DMS114 treated with DMSO at 0.1 percent for 48 hours (cell line): ENCODE measurements at regions not wholly inside any gene's neighbourhood (a gene's known extent, or its start where the extent isn't known, plus 50 kb on each side); places are given as distances from the start of the nearest gene placed in this dataset.

ENCODE experiments used
- DNase-seq: peaks from one replicate; lab custom pipeline; 2025; ENCODE audit not compliant: unreplicated experiment; lab: John Stamatoyannopoulos, UW

DNA sequence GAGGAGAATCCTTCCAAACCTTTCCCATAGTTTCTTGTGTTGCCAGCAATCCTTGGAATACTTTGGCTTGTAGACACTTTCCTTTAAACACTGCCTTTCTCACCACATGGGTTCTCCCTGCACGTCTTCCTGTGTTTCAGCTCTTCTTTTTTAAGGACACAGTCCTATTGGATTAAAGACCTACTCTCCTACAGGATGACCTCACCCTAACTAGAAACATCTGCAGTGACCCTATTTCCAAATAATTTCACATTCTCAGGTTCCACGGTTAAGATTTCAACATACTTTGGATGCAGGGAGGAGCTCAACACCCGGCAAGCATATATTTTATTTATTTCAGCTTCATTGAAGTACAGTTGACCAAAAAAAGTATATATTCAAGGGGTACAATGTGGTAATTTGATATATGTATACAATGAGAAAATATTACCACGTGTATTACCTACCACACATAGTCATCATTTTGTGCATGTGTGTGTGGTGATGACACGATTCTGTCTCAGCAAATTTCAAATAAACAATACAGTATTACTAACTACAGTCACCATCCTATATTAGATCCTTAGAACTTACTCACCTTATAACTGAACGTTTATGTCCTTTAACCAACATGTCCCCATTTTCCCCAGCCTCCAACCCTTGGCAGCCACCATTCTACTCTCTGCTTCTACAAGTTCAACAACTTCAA lies 745.0 kb downstream of the CBLN2 start:
- no peak for DNase-seq

DNA sequence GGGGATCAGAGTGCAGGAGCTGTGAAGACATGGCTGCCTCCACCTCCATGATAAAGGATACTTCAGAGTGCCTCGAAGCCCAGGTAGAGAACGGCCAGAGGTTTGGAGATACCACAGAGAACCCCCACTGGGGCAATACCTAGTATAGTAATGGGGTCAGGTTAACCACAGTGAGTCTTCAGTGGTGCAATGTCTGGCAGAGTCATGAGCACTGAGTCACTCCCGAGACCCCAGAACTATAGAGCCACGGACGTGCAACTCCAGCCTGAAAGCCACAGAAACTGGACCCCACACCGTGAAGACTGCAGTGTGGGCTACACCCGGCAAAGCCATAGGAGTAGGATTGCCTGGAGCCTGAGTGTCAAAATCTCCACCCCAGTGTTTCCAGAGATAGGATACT lies 746.6 kb downstream of the CBLN2 start:
- no peak for DNase-seq

DNA sequence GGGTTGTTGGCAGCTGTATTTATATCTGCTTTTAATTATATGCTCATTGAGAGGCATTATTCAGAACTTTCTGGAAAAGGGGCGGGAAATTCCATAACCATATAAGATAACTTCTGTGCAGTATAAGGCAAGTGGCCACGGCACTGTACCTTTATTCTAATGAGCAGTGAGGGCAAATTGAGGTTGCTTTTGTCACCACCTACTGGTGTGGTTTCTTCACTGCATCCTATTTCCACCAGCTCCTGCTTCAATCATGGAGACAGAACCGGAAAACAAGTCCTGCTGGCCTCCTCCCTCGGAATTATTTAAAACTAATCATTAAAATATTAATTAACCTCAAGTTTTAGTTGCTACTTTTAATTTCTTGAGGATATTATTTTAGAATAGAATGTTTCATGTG lies 759.4 kb downstream of the CBLN2 start:
- no peak for DNase-seq

DNA sequence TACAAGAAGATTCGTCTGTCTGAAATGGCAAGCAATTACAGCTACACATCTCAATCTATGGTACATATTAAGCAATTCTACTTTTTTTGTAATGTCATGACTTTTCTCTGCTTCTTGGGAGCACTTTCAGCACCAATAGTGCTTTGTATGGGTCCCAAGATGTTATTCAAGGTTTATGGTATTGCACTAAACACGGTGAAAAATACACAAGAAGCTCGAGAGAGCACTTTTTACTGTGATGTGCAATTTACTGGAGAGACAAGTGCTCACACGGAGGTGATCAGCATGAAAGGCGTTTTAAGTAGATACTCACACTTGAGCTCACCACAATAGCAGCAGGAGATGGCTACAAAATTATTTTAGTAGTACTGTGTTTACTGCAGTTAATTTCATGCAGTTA lies 783.6 kb downstream of the CBLN2 start:
- DNase-seq = no peak

DNA sequence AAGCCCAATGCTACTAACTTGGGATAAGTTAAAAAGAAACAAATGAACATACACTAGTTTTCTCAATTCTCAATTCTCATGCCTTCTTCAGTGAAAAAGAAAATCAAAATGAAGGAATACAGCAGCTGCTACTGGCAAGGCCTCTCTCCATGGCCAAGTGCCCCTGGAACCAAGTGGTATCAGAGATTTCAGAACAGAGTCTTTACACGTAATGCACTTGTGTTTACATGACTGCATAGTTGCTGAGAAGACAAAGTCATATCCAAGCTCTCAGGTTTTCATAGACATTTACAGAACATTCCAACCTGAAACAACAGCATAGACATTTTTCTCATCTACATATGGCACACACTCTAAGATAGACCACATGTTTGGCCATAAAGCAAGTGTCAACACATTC lies 789.9 kb downstream of the CBLN2 start:
- DNase-seq = no peak

DNA sequence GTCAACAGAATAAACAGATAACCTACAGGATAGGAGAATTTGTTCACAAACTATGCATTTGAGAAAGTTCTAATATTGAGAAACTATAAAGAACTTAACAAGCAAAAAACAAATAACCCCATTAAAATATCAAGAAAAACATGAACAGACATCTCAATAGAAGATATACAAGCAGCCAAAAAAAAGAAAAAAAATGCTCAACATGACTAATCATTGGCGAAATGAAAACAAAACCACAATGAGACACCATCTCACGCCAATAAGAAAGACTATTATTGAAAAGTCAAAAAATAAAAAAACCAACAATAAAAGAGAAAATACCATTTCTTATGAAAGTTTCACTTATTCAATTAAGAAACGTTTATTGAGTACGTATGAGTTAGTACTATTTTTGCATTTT lies 800.5 kb downstream of the CBLN2 start:
- no peak for DNase-seq

DNA sequence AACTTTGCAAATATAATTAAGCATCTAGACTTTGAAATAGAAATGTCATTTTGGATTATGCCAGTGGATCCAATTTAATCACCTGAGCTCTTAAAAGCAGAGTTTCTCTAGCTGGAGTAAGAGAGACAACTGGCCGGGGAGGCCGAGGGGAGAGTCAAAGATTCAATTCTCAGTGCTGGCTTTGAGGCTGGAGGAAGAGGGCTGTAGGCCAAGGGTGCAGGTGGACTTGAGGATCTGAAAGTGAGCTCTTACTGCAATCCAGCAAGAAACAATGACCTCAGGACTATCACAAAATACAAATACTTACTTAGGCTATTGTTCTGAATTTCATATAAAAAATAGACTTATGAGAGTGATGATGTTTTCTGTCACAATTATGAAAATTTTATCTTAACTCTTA lies 814.5 kb downstream of the CBLN2 start:
- no peak for DNase-seq

DNA sequence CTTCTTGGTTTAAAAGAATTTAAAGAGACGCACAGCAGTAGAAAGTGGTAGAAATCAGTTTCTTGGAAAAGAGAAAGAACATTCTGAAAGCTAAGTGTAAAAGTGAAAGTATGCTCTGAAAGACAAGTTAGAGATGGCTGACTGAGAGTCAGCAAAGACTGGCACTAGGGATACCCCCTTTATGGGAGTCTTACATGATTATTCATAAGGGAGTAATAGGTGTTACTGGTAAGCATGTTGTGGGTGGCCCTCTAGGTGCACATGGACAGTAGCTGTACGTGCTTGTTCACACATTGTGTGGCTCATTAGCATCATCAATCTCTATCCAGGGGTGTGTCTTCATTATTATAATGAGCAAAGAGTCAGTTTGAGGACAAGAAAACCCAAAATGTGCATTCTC lies 816.2 kb downstream of the CBLN2 start:
- DNase-seq = no peak

DNA sequence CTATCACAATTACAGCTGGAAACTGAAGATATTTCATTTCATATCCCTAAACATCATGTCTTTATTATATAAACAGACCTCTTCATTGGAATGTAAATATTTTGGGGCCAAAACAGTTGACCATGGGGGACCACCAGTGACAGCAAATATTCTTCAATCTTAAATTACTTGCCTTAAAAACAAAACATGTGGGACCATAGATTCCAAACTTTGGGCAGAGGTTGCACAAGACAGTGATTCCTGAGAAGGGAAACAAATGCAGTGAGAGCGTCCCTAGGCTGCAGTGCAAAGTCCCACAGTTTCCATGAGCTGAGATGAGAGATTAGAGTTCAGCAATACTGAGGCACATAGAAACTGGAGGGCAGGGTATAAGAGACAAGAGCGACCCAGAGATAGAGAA lies 818.9 kb downstream of the CBLN2 start:
- DNase-seq = no peak

DNA sequence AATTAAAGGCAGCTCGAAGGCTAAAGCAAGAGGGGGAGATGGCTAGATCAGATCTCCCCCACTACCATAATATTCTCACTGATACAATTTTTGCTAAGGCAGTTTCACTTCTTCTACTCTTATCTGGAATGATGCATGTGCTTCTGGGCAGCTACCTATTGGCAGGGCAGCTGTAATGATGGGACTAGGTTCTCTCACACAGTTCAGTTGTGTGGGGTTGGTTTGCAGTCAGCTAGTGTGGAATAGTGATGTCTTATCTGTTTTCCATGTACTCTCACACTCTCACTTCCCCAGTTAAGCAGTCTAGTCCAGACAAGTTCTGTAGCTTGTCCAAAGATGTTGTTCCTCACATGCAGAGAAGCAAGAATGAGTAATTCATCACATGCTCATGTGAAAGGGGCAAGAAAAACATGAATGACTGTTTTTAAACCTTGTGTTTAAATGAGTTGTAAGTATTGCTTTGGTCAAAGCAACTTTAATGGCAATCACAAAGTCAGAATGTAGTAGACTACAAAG lies 836.1 kb downstream of the CBLN2 start:
- no peak for DNase-seq

DNA sequence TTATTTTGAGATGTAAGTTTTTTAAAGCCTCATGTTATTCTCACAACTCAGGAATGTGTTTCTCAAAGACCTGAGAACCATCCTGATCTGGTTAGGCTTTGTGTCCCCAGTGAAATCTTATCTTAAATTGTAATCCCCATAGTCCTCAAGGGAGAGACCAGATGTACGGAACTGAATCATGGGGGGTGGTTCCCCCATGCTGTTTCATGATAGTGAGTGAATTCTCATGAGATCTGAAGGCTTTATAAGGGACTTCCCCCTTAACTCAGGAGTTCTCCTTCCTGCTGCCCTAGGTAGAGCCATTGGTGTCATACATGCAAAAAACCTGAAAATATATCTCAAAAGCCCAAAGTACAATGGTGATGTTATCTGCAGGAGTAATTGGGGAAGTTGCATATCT lies 836.7 kb downstream of the CBLN2 start:
- no peak for DNase-seq

DNA sequence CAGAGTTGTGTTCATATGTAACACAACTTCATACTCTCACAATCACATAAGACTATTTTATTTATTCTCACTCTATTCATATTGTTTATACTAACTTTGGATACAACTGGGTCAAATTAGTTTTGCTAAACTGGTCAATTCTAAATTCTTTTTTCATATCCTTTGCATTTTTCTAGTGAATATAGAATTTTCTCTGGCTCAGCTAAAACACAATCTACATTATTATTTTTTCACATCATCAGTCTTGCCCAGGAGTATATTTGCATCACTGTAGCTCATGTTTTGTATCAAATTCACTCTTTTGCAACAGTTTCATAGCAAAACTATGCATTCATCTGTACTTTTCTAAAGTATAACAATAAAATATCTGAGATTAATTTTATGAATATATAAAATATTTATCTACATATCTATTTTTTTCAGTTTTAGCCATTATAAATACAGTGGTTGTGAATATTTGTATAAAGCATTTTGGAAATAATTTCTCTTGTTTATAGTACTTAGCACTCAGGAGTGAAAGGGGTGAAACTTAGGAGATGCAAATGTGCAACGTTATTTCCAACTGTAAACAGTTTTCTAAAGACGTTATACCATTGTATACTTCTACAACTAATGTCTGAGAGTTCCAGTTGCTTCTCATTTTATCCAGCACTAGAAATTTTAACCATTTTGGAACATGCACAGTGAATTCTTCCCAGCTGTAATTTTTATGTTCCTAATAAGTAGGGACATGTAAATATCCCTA lies 854.6 kb downstream of the CBLN2 start:
- DNase-seq = no peak

DNA sequence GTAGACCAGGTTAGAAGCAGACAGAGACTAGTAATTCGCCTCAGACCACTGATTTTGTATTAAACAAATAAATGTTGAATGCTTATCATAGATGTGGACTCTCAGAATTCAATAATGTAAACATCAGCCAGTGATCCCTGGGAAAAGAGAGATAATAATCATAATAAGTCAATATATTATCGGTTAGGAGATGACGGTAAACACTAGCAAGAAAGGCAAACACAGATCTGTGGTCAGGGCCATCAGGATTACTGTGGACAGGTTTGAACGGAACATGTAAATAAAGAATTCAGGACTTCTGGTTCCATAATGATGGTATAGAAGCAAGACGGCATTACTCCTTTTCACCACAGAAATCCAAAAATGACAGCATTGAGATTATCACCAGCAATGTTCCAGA lies 861.6 kb downstream of the CBLN2 start:
- DNase-seq = no peak

DNA sequence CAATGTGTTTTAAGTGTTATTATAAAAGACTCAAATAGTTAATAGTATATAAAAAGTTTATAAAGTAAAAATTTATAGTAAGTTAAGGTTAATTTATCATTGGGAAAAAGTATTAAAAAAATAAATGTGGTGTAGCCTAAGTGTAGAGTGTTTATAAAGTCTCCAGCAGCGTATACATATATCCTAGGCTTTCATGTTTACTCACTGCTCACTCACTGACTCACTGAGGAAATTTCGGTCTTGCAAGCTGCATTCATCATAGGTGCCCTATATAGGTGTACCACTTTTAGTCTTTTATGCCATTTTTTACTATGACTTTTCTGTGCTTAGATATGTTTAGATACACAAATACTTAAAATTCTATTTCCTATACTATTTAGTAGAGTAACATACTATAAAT lies 866.0 kb downstream of the CBLN2 start:
- no peak for DNase-seq

DNA sequence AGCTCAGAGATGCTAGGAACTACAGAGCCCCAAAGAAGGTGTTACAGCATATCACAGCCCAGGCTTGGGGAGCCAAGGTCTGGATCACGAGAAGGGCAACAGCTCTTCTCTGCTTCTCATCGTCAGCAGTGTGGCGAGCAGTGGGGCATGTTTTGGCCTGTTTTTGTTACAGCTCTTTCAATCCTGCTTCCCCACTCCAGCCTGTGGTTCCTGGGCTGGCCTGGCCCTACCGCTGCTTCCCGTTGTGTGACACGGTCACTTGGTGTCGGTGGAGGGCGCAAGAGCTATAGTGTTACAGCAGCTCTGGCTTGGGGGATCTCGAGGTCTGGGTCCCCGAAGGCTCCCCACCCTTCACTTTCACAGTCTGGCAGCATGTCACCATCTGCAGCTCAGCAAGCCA lies 870.2 kb downstream of the CBLN2 start:
- no peak for DNase-seq

DNA sequence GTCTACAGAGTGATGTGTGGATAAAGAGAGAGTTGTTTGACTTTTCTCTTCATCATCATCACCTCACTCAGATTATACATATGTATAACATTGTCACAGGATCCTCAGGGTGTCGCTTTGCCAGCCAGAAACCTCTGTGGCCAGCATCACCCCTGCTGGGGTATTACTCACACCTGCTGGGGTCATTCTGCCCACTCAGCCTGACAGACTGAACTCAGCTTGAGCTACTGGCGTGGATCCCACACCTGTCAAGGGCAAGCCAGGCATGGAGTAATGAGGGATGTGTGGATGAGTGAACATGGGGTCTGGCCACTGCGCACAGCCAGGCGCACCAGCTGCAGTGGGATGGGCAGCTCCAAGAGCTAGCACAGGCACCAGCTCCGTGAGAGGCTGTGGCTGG lies 870.6 kb downstream of the CBLN2 start:
- DNase-seq = no peak

DNA sequence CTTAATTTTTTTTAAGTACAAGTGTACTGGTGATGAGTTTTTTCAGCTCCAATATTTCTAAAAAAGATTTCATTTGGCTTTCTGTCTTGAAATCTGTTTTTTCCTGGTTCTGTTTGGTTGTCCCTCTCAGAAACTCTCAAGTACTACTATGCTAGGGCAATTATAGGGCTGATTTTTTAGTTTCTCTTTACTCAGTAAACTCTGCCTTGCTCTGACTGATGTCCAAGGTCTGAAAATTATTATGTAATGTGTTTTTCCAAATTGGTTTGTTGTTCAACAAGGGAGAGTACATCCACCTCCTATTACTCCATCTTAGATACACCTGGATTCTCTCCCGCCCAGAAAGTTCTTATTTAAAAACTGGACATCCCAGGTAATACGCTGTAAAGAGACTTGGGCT lies 877.7 kb downstream of the CBLN2 start:
- DNase-seq = no peak

DNA sequence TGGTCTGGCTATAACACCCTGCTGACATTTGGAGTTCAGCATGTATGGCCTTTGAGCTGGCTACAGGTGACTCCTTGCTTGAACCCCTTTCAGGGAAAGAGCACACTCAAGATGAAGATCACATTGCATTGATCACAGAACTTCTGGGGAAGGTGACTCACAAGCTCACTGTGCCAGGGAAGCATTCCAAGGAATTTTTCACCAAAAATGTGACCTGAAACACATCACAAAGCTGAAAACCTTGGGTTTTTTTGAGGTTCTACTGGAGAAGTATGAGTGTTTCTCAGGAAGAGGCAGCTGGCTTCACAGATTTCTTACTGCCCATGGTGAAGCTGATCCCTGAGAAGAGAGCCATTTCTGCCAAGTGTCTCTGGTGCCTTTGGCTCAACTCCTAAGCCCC lies 879.0 kb downstream of the CBLN2 start:
- DNase-seq = no peak

DNA sequence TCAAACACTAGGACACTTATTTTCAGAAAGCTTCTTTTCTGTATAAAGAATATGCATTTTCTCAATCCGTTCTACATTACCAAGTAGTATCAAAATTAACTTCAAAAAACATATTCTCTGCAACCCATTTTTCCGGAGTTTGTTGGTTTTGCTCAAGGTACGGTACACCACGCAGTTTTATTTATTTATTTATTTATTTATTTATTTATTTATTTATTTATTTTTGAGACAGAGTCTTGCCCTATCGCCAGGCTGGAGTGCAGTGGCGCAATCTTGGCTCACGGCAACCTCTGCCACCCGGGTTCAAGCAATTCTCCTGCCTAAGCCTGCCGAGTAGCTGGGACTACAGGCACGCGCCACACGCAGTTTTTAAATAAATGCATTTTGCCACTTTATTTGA lies 900.3 kb downstream of the CBLN2 start:
- DNase-seq = no peak

DNA sequence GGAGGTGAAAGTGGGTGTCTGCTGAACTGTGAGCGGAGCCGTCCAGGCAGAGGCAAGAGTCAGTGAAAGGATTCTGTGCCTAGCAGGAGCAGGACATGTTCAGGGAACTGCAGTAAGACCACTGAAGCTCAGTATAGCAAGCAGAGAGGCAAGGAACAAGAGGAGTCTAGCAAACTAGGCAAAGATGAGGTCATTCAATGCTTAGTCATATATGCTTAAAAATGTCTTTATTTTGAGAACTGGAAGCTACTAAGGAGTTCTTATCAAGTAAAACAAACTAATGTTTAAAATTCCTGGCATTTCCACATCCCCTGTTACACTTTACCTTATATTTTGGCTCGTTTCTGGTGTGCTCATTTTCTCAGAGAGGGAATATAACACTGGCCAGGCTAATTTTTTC lies 913.4 kb downstream of the CBLN2 start:
- DNase-seq = no peak

DNA sequence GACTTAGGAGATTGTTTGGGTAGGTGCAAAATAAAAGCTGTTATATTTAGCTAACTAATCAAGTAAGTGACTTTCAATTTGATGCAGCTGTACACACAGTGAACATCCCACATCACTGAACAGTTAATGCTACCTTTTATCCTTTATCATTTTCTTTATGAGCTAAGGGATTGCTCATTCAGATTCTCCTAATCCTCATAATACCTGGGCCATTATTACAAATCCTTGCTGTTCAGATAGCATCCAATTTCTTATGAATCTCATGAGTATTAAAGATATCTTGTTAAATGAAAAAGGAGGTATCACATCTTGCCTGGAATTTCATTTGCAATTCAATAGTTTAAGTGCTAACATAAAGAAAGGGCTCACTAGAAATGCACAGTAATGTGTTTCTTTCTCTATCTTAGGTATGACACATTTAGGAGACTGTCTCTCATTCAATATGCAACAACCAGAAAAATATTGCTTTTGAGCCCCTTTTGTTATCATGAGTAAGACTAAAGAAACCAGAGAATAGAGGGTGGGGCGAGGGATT lies 918.5 kb downstream of the CBLN2 start:
- DNase-seq = no peak

DNA sequence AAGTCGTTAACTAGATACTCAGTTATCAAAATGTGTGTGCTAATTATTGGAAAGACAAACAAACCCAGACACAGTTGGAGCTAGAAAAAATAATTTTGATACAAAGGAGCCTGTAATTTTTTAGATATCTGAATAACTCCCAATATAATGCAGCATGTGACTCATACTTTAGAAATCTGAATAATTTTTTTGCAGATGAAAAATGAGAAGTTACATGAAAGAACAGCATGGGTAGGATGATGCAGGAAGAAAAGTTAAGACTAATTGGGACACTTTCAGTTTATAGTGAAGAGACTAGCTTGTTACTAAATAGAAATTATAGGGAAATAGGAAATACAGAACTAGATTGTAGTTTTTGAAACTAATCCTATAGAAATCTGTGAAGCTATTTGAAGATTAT lies 945.8 kb downstream of the CBLN2 start:
- DNase-seq = no peak

DNA sequence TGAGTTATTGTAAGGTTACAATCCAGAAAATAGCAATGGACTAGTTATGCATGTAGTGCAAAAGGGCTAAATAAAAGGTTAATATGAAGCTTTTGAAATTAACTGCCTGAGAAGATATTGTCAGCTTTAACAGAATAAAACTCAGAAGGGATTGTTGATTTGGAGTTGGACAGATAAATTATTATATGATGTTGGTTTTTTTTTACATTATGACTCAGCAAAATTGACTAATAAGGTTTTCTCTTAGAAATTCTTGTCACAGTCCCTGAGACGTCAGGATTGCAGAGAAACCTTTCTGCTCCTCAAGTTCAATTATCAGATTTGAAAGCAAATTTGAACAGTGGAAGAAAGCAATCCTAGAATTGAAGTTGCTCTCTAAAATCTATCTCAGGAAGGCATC lies 946.9 kb downstream of the CBLN2 start:
- no peak for DNase-seq
